T-helper 17 cell (primary cell): ENCODE measurements at regions not wholly inside any gene's neighbourhood (a gene's known extent, or its start where the extent isn't known, plus 50 kb on each side); places are given as distances from the start of the nearest gene placed in this dataset.
"Not testable (repeated sequence)": the region's sequence is repeated elsewhere in the genome, so short reads cannot be mapped to it uniquely, and the experiment has no call there.

Experiments
- ATAC-seq: fragments of 150-1000 bp; cut with Tn5 transposase; 2 replicates; pipeline ENCODE4 v1.10.0; 2021; ENCODE audit warnings: mild to moderate bottlenecking, moderate library complexity
- DNase-seq, 3 donors: peaks; one replicate each; pipeline versions ENCODE4 v3.0.0 to v3.0.0-alpha.2; 2020 to 2021
- H3K9me3 ChIP-seq: one replicate; pipeline ENCODE4 v1.7.0; 2013; ENCODE audit warnings: low read length, mild to moderate bottlenecking; ENCODE audit not compliant: control insufficient read depth, poor library complexity, severe bottlenecking
- H3K27ac Mint-ChIP-seq: one replicate; pipeline ENCODE4 v1.8.0; 2022; ENCODE audit warnings: mild to moderate bottlenecking, moderate library complexity, mixed read lengths
- H3K27me3 Mint-ChIP-seq: one replicate; pipeline ENCODE4 v1.8.0; 2022; ENCODE audit warnings: mixed read lengths
- H3K36me3 Mint-ChIP-seq: one replicate; pipeline ENCODE4 v1.8.0; 2022; ENCODE audit warnings: low read depth, mixed read lengths
- H3K4me1 Mint-ChIP-seq: one replicate; pipeline ENCODE4 v1.8.0; 2022; ENCODE audit warnings: mild to moderate bottlenecking, mixed read lengths
- H3K4me3 Mint-ChIP-seq: one replicate; pipeline ENCODE4 v1.8.0; 2022; ENCODE audit warnings: mild to moderate bottlenecking, moderate library complexity, mixed read lengths

GRCh38 chr1:67609577-67610341 lies 75.2 kb upstream of the GADD45A start:
- no peaks in the 10 kb centered on the region for H3K36me3 Mint-ChIP-seq
- DNase-seq = no peak
- peaks cover 9% of the 10 kb centered on the region for H3K4me1 Mint-ChIP-seq
- peaks cover 20% of the 10 kb centered on the region for H3K27me3 Mint-ChIP-seq
- H3K4me3 Mint-ChIP-seq = no peak overlapping the region
- no peaks in the 10 kb centered on the region for H3K9me3 ChIP-seq
- ATAC-seq = no peak
- H3K27ac Mint-ChIP-seq = no peak overlapping the region

GRCh38 chr1:67610450-67610849 lies 74.6 kb upstream of the GADD45A start:
- ATAC-seq = no peak
- DNase-seq = no peak
- Mint-ChIP-seq H3K4me1 (peaks cover 9% of the 10 kb centered on the region), H3K4me3 (no peak overlapping the region), H3K27ac (no peak overlapping the region), H3K36me3 (no peaks in the 10 kb centered on the region), H3K27me3 (peaks cover 15% of the 10 kb centered on the region)
- no peaks in the 10 kb centered on the region for H3K9me3 ChIP-seq

- Mint-ChIP-seq H3K4me1 (peaks cover 9% of the 10 kb centered on the region), H3K4me3 (no peak overlapping the region), H3K27ac (no peak overlapping the region), H3K36me3 (no peaks in the 10 kb centered on the region), H3K27me3 (peaks cover 15% of the 10 kb centered on the region)
- ATAC-seq = no peak
- DNase-seq = no peak
- H3K9me3 ChIP-seq = no peaks in the 10 kb centered on the region
Measured at GRCh38 chr1:67611846-67612245, 73.2 kb upstream of the GADD45A start.

- DNase-seq = no peak
- peaks cover 20% of the 10 kb centered on the region for H3K27me3 Mint-ChIP-seq
- no peak overlapping the region for H3K27ac Mint-ChIP-seq
- H3K9me3 ChIP-seq = no peaks in the 10 kb centered on the region
- peaks cover 5% of the 10 kb centered on the region for H3K4me1 Mint-ChIP-seq
- H3K4me3 Mint-ChIP-seq = no peak overlapping the region
- no peaks in the 10 kb centered on the region for H3K36me3 Mint-ChIP-seq
- ATAC-seq = no peak
Measured at GRCh38 chr1:67612788-67613241, 72.2 kb upstream of the GADD45A start.

GRCh38 chr1:67613479-67613878 lies 71.5 kb upstream of the GADD45A start:
- peaks cover 27% of the 10 kb centered on the region for H3K27me3 Mint-ChIP-seq
- not testable (repeated sequence) for H3K4me3 Mint-ChIP-seq, ATAC-seq, H3K27ac Mint-ChIP-seq, H3K36me3 Mint-ChIP-seq, H3K4me1 Mint-ChIP-seq, DNase-seq, H3K9me3 ChIP-seq

- Mint-ChIP-seq H3K4me3 (no peak overlapping the region), H3K27me3 (peaks cover 36% of the 10 kb centered on the region), H3K4me1 (peaks cover 6% of the 10 kb centered on the region), H3K36me3 (no peaks in the 10 kb centered on the region), H3K27ac (no peak overlapping the region)
- ATAC-seq (no peak), DNase-seq (no peak)
- H3K9me3 ChIP-seq = no peaks in the 10 kb centered on the region
Measured at GRCh38 chr1:67614511-67614934, 70.5 kb upstream of the GADD45A start.

- Mint-ChIP-seq H3K4me3 (no peak overlapping the region), H3K27ac (no peak overlapping the region), H3K36me3 (no peaks in the 10 kb centered on the region), H3K27me3 (peaks cover 40% of the 10 kb centered on the region), H3K4me1 (peaks cover 6% of the 10 kb centered on the region)
- ATAC-seq (no peak), DNase-seq (no peak)
- H3K9me3 ChIP-seq = no peaks in the 10 kb centered on the region
Measured at GRCh38 chr1:67615886-67616285, 69.1 kb upstream of the GADD45A start.

- Mint-ChIP-seq H3K27me3 (peaks cover 34% of the 10 kb centered on the region), H3K4me3 (no peak overlapping the region), H3K27ac (no peak overlapping the region), H3K36me3 (no peaks in the 10 kb centered on the region), H3K4me1 (peaks cover 6% of the 10 kb centered on the region)
- ATAC-seq (no peak), DNase-seq (no peak)
- H3K9me3 ChIP-seq = no peaks in the 10 kb centered on the region
Measured at GRCh38 chr1:67616394-67616985, 68.5 kb upstream of the GADD45A start.

- Mint-ChIP-seq H3K36me3 (no peaks in the 10 kb centered on the region), H3K27me3 (peaks cover 31% of the 10 kb centered on the region), H3K4me3 (no peak overlapping the region), H3K27ac (no peak overlapping the region), H3K4me1 (peaks cover 2% of the 10 kb centered on the region)
- ATAC-seq = no peak
- H3K9me3 ChIP-seq = no peaks in the 10 kb centered on the region
- DNase-seq = no peak
Measured at GRCh38 chr1:67618285-67619018, 66.5 kb upstream of the GADD45A start.

GRCh38 chr1:67619080-67619479 lies 65.9 kb upstream of the GADD45A start:
- H3K27ac Mint-ChIP-seq = no peak overlapping the region
- H3K4me1 Mint-ChIP-seq = peaks cover 2% of the 10 kb centered on the region
- H3K4me3 Mint-ChIP-seq = no peak overlapping the region
- H3K27me3 Mint-ChIP-seq = peaks cover 31% of the 10 kb centered on the region
- ATAC-seq (no peak), DNase-seq (no peak)
- H3K36me3 Mint-ChIP-seq = no peaks in the 10 kb centered on the region
- H3K9me3 ChIP-seq = no peaks in the 10 kb centered on the region

- no peak overlapping the region for H3K4me3 Mint-ChIP-seq
- H3K27ac Mint-ChIP-seq = no peak overlapping the region
- H3K27me3 Mint-ChIP-seq = peaks cover 16% of the 10 kb centered on the region
- H3K9me3 ChIP-seq = no peaks in the 10 kb centered on the region
- DNase-seq (no peak), ATAC-seq (no peak)
- peaks cover 2% of the 10 kb centered on the region for H3K4me1 Mint-ChIP-seq
- H3K36me3 Mint-ChIP-seq = peaks cover 3% of the 10 kb centered on the region
Measured at GRCh38 chr1:67623906-67624305, 61.1 kb upstream of the GADD45A start.

GRCh38 chr1:67624680-67625079 lies 60.3 kb upstream of the GADD45A start:
- no peak for ATAC-seq
- Mint-ChIP-seq H3K27ac (no peak overlapping the region), H3K4me3 (no peak overlapping the region), H3K4me1 (no peaks in the 10 kb centered on the region), H3K27me3 (peaks cover 9% of the 10 kb centered on the region), H3K36me3 (peaks cover 3% of the 10 kb centered on the region)
- DNase-seq = no peak
- no peaks in the 10 kb centered on the region for H3K9me3 ChIP-seq

GRCh38 chr1:67626090-67626860 lies 58.7 kb upstream of the GADD45A start:
- no peak for ATAC-seq
- H3K36me3 Mint-ChIP-seq = peaks cover 3% of the 10 kb centered on the region
- H3K27me3 Mint-ChIP-seq = peaks cover 5% of the 10 kb centered on the region

More at GRCh38 chr1:67626090-67626860, 58.7 kb upstream of the GADD45A start:
- H3K9me3 ChIP-seq = no peaks in the 10 kb centered on the region
- Mint-ChIP-seq H3K4me3 (no peak overlapping the region), H3K27ac (no peak overlapping the region), H3K4me1 (peaks cover 3% of the 10 kb centered on the region)
- no peak for DNase-seq
